ENCODE measurements at regions not wholly inside any gene's neighbourhood (a gene's known extent, or its start where the extent isn't known, plus 50 kb on each side); places are given as distances from the start of the nearest gene placed in this dataset.

DNA sequence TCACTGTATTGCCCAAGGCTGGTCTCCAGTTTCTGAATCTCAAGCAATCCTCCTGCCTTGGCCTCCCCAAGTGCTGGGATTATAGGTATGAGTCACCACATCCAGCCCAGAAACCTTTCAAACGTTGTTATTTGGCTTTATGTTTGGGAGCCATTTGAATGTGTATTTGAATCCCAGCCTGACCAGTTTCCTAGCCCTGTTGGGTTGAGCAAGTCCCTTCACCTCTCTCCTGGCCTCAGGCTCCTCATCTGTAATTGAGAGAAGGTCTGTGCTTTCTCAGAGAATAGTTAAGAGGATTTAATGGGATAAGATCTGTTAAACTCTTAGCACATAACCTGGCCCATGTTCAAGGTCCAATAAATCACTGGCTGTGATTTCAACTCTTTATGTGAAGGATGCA lies 385.8 kb upstream of the RBFOX1 start:
- TF ChIP-seq, protein P1, sequence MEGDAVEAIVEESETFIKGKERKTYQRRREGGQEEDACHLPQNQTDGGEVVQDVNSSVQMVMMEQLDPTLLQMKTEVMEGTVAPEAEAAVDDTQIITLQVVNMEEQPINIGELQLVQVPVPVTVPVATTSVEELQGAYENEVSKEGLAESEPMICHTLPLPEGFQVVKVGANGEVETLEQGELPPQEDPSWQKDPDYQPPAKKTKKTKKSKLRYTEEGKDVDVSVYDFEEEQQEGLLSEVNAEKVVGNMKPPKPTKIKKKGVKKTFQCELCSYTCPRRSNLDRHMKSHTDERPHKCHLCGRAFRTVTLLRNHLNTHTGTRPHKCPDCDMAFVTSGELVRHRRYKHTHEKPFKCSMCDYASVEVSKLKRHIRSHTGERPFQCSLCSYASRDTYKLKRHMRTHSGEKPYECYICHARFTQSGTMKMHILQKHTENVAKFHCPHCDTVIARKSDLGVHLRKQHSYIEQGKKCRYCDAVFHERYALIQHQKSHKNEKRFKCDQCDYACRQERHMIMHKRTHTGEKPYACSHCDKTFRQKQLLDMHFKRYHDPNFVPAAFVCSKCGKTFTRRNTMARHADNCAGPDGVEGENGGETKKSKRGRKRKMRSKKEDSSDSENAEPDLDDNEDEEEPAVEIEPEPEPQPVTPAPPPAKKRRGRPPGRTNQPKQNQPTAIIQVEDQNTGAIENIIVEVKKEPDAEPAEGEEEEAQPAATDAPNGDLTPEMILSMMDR (IDR thresholded peaks at IDR 0.05; ENCODE audit: low read depth, low read length), result no peak
- H3K4me3 ChIP-seq (replicated peaks in 1 of 2; ENCODE audit: low read depth in 2 of 2, low read length in 2 of 2), result no peak overlapping the region
- no peak for DNase-seq (ENCODE audit: low read depth in 2 of 2)

DNA sequence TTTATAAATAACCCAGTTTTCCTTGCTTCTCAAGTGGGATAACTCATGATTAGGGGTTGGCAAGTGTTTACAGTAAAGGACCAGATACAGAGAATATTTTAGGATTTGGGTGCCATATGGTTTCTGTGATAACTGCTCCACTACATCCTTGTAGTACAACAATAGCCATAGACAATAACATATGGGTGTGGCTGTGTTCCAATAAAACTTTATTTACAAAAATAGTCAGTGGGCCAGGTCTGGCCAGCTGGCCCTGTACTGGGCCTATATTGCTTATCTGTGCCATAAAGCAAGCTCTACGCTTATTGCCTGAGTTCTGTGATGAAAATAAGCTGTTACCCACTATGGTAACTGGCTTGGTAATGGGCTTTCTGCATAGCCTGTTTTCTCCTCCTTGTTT lies 386.5 kb upstream of the RBFOX1 start:
- DNase-seq (ENCODE audit: low read depth in 2 of 2), result no peak
- no peak overlapping the region for H3K4me3 ChIP-seq (replicated peaks in 1 of 2; ENCODE audit: low read depth in 2 of 2, low read length in 2 of 2)
- TF ChIP-seq, protein P1 (IDR thresholded peaks at IDR 0.05; ENCODE audit: low read depth, low read length), result no peak

- TF ChIP-seq, protein P1 (IDR thresholded peaks at IDR 0.05; ENCODE audit: low read depth, low read length), result no peak
- no peak for DNase-seq (ENCODE audit: low read depth in 2 of 2)
Observed at GRCh38 chr16:6940968-6941367, 391.7 kb upstream of the RBFOX1 start.

DNA sequence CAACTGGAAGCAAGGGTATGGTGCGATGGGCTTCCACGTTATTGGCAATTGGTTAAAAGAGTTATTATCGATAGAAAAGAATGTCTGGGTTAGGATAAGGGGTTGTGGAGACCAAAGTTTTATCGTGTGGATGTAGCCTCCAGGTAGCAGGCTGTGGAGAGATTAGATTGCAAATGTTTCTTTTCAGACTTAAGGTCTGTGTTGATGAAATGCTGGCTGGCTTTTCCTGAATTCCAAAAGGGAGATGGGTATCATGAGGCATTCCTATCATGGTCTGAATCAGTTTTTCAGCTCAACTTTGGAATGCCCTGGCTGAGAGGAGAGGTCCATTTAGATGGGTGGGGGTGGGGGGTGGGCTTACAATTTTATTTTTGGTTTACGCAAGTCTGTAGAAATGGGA lies 395.0 kb upstream of the RBFOX1 start:
- DNase-seq (ENCODE audit: low read depth in 2 of 2), result no peak
- H3K4me3 ChIP-seq (replicated peaks in 1 of 2; ENCODE audit: low read depth in 2 of 2, low read length in 2 of 2), result no peak overlapping the region
- TF ChIP-seq, protein P1 (IDR thresholded peaks at IDR 0.05; ENCODE audit: low read depth, low read length), result no peak

More at GRCh38 chr16:6940968-6941367, 391.7 kb upstream of the RBFOX1 start:
- no peak overlapping the region for H3K4me3 ChIP-seq (replicated peaks in 1 of 2; ENCODE audit: low read depth in 2 of 2, low read length in 2 of 2)

GRCh38 chr16:6932871-6933385 lies 399.7 kb upstream of the RBFOX1 start:
- DNase-seq (ENCODE audit: low read depth in 2 of 2), result no peak
- TF ChIP-seq, protein P1 (IDR thresholded peaks at IDR 0.05; ENCODE audit: low read depth, low read length), result no peak
- no peak overlapping the region for H3K4me3 ChIP-seq (replicated peaks in 1 of 2; ENCODE audit: low read depth in 2 of 2, low read length in 2 of 2)

DNA sequence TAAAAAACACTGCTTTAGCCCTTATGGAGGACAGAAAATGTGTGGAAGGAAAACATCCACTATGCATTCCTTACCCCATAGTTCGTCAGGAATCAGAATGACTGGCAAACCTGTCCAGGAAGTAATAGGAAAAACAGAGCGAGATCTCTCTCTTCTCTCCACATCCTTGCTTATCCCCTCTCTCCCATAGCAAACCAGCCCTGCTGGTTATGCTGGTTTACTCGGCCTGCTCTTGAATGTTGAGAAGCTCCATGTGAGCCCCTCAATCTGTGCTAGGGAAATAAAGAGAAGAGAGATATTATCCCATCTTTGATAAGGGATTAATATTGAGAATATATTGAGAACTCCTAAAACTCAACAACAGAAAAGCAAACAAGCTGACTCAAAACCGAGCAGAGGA lies 402.8 kb upstream of the RBFOX1 start:
- TF ChIP-seq, protein P1 (IDR thresholded peaks at IDR 0.05; ENCODE audit: low read depth, low read length), result no peak
- H3K4me3 ChIP-seq (replicated peaks in 1 of 2; ENCODE audit: low read depth in 2 of 2, low read length in 2 of 2), result no peak overlapping the region
- DNase-seq (ENCODE audit: low read depth in 2 of 2), result no peak

DNA sequence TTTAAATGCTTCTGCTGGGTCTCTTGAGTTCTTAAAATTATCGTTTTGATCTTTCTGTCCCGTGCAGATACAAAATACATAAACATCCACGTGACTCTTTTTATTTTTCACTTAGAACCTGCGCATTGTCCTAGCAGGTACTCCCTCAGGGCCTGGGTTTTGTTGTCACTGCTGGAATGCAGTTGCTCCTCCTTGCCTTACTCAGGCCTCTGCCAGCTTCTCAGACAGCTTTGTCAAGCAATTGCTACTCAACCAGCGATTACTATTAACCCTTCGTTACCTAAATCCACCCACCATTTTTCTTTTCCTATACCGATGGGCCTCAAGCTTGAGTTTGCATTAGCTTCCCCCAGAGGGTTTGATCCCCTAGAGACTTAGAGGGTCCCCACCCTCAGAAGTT lies 405.9 kb upstream of the RBFOX1 start:
- H3K4me3 ChIP-seq (replicated peaks in 1 of 2; ENCODE audit: low read depth in 2 of 2, low read length in 2 of 2), result no peak overlapping the region
- TF ChIP-seq, protein P1 (IDR thresholded peaks at IDR 0.05; ENCODE audit: low read depth, low read length), result no peak

More for the DNA sequence above, 405.9 kb upstream of the RBFOX1 start:
- no peak for DNase-seq (ENCODE audit: low read depth in 2 of 2)
